ENCODE measurements at regions not wholly inside any gene's neighbourhood (a gene's known extent, or its start where the extent isn't known, plus 50 kb on each side); places are given as distances from the start of the nearest gene placed in this dataset.

- Histone ChIP-seq H3K79me2 (no peaks in the 10 kb centered on the region), H3K27me3 (no peaks in the 10 kb centered on the region), H3K4me1 (ENCODE audit: insufficient read depth) (no peaks in the 10 kb centered on the region), H2AFZ (no peak overlapping the region), H4K20me1 (ENCODE audit: insufficient read depth, poor library complexity, severe bottlenecking) (no peaks in the 10 kb centered on the region), H3K27ac (no peak overlapping the region), H3K4me3 (no peak overlapping the region), H3K4me2 (no peak overlapping the region), H3K36me3 (replicated peaks; ENCODE audit: insufficient read depth, low read depth) (no peaks in the 10 kb centered on the region), H3K9me2 (replicated peaks; ENCODE audit: insufficient read depth) (no peaks in the 10 kb centered on the region), H3K9me3 (ENCODE audit: low read depth) (no peaks in the 10 kb centered on the region)
- WGBS (ENCODE audit: low lambda C conversion rate, missing lambda C conversion rate): 57% methylated on average over 1 of the region's 1 CpG
- TF ChIP-seq EZH2phosphoT487 (IDR thresholded peaks at IDR 0.05; ENCODE audit: low read depth, severe bottlenecking, unreplicated experiment) (no peak), EZH2 (IDR thresholded peaks at IDR 0.05; ENCODE audit: borderline replicate concordance) (no peak), CTCF (IDR thresholded peaks at IDR 0.05; ENCODE audit: poor library complexity) (no peak)
- DNase-seq (ENCODE audit: low spot score): no peak
Observed at GRCh38 chr5:8347984-8348383, 479.0 kb downstream of the MTRR start.

- H3K36me3 ChIP-seq (replicated peaks; ENCODE audit: insufficient read depth, low read depth): no peaks in the 10 kb centered on the region
- no peaks in the 10 kb centered on the region for H4K20me1 ChIP-seq (ENCODE audit: insufficient read depth, poor library complexity, severe bottlenecking)
- WGBS (ENCODE audit: low lambda C conversion rate, missing lambda C conversion rate): 57% methylated on average over 1 of the region's 1 CpG
- H2AFZ ChIP-seq: no peak overlapping the region
- TF ChIP-seq CTCF (IDR thresholded peaks at IDR 0.05; ENCODE audit: poor library complexity) (no peak), EZH2 (IDR thresholded peaks at IDR 0.05; ENCODE audit: borderline replicate concordance) (no peak), EZH2phosphoT487 (IDR thresholded peaks at IDR 0.05; ENCODE audit: low read depth, severe bottlenecking, unreplicated experiment) (no peak)
- no peak overlapping the region for H3K27ac ChIP-seq
- no peak overlapping the region for H3K4me3 ChIP-seq
- no peaks in the 10 kb centered on the region for H3K9me3 ChIP-seq (ENCODE audit: low read depth)
- DNase-seq (ENCODE audit: low spot score): no peak
- H3K9me2 ChIP-seq (replicated peaks; ENCODE audit: insufficient read depth): no peaks in the 10 kb centered on the region
- no peaks in the 10 kb centered on the region for H3K4me1 ChIP-seq (ENCODE audit: insufficient read depth)
- no peaks in the 10 kb centered on the region for H3K27me3 ChIP-seq
- H3K79me2 ChIP-seq: no peaks in the 10 kb centered on the region
- H3K4me2 ChIP-seq: no peak overlapping the region
Observed at GRCh38 chr5:8349855-8350254, 480.9 kb downstream of the MTRR start.

GRCh38 chr5:8350644-8351339 is 481.8 kb downstream of the MTRR start:
- Histone ChIP-seq H3K9me2 (replicated peaks; ENCODE audit: insufficient read depth) (no peaks in the 10 kb centered on the region), H3K4me3 (no peak overlapping the region), H2AFZ (no peak overlapping the region), H3K36me3 (replicated peaks; ENCODE audit: insufficient read depth, low read depth) (no peaks in the 10 kb centered on the region), H3K4me2 (no peak overlapping the region), H4K20me1 (ENCODE audit: insufficient read depth, poor library complexity, severe bottlenecking) (no peaks in the 10 kb centered on the region), H3K27ac (no peak overlapping the region), H3K79me2 (no peaks in the 10 kb centered on the region), H3K9me3 (ENCODE audit: low read depth) (no peaks in the 10 kb centered on the region), H3K4me1 (ENCODE audit: insufficient read depth) (no peaks in the 10 kb centered on the region), H3K27me3 (no peaks in the 10 kb centered on the region)
- no peak for DNase-seq (ENCODE audit: low spot score)
- WGBS (ENCODE audit: low lambda C conversion rate, missing lambda C conversion rate): 66% methylated on average over 6 of the region's 6 CpGs
- TF ChIP-seq CTCF (IDR thresholded peaks at IDR 0.05; ENCODE audit: poor library complexity): no peak
- no peak for TF ChIP-seq EZH2 (IDR thresholded peaks at IDR 0.05; ENCODE audit: borderline replicate concordance)
- no peak for TF ChIP-seq EZH2phosphoT487 (IDR thresholded peaks at IDR 0.05; ENCODE audit: low read depth, severe bottlenecking, unreplicated experiment)
